GM19239 (cell line): ENCODE measurements at regions not wholly inside any gene's neighbourhood (a gene's known extent, or its start where the extent isn't known, plus 50 kb on each side); places are given as distances from the start of the nearest gene placed in this dataset.

Experiments
- DNase-seq: peaks from one replicate; pipeline ENCODE4 v3.0.0; 2011; ENCODE audit warnings: low spot score; ENCODE audit not compliant: insufficient read length
- FAIRE-seq: peaks from 2 replicates; lab custom pipeline; 2011; peaks lifted over from hg19 to GRCh38; lab: Jason Lieb, UNC

DNA sequence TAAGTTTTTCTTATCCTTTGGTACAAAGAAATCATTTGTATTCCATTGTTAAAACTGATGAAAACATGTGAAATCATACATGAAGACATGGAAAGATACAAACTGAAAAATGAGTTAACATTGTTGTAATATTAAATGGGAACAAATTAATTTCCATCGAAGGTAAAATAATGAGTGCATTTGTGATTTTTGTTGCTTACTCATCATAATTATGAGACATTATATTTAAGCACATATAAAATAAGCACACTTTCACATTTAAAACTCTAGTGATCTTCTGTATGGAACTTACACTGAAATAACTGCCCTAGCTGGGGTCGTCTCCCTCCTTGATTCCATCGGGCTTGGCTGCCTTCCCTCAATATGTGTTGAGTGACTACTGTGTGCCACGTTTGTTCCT is 204.2 kb upstream of the PRPS1L1 start:
- DNase-seq (no peak), FAIRE-seq (no peak)

- DNase-seq (no peak), FAIRE-seq (no peak)
These were observed 206.9 kb upstream of the PRPS1L1 start for GRCh38 chr7:18234519-18234918.

- no peak for FAIRE-seq
- DNase-seq = no peak
These were observed 208.2 kb upstream of the PRPS1L1 start for GRCh38 chr7:18235819-18236218.

DNA sequence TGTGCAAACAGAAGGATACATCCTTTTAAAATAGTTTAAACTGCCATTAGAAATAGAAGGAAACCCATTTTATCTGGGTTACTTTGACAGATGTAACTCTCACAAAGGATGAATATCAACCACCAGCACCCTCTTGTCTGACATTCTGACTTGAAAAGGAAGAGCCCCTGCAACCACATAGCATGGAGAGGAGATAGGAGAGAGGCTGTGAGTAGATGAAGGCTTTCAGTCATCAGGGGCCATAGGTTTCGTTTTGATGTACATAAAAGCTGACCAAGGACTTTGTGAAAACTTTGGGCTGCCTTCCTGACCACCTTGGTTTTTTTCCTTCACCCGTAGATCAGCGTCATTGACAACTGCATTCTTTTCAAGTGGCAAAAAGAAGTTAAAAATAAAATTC is 211.6 kb upstream of the PRPS1L1 start:
- FAIRE-seq (no peak), DNase-seq (no peak)

GRCh38 chr7:18241543-18242231 is 214.0 kb upstream of the PRPS1L1 start:
- DNase-seq = no peak

DNA sequence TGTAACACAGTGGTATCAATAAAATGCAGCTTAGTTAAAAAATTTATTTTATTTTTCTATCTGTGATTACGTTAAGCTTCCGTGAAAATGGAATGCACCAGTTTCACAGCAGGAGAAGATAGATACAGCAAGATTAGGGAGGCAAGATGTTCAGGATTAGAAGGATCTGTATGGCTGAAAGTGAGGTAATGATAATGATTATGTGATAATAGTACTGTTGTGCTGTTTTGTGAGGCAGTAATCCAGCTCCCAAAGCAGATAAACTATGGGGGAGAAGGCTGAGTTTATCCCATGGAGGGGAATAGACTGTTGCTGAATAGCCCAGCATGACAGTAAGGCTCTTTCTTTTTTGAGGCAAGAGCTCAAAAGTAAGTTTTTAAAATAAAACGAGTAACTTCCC is 216.1 kb upstream of the PRPS1L1 start:
- DNase-seq (no peak), FAIRE-seq (no peak)

More at GRCh38 chr7:18241543-18242231, 214.0 kb upstream of the PRPS1L1 start:
- no peak for FAIRE-seq

- FAIRE-seq = no peak
- DNase-seq = no peak
These were observed 222.5 kb upstream of the PRPS1L1 start for GRCh38 chr7:18250133-18250532.

- FAIRE-seq (no peak), DNase-seq (no peak)
These were observed 230.1 kb upstream of the PRPS1L1 start for GRCh38 chr7:18257711-18258110.

DNA sequence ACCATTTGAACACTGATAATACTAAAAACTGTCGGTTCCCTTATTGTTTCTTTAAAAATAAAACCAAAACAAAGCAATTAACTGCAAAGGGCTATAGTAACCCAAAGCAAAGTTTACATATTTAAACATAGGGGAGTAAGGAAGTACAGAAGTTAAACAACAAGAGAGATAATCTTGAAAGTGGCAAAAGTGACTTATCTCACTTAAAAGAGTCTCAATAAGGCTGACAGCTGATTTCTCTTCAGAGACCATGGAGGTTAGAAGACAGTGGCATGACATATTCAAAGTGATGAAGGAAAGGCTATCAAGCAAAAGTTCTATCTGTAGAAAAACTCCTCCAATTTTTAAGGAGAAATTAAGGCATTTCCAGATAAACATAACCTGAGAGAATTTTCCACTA is 233.5 kb upstream of the HDAC9 start:
- DNase-seq (no peak), FAIRE-seq (no peak)

- DNase-seq = no peak
- no peak for FAIRE-seq
These were observed 229.8 kb upstream of the HDAC9 start for GRCh38 chr7:18265611-18266281.

GRCh38 chr7:18268571-18268970 is 227.0 kb upstream of the HDAC9 start:
- FAIRE-seq = no peak
- no peak for DNase-seq

GRCh38 chr7:18276380-18276779 is 219.2 kb upstream of the HDAC9 start:
- FAIRE-seq = no peak
- DNase-seq = no peak

DNA sequence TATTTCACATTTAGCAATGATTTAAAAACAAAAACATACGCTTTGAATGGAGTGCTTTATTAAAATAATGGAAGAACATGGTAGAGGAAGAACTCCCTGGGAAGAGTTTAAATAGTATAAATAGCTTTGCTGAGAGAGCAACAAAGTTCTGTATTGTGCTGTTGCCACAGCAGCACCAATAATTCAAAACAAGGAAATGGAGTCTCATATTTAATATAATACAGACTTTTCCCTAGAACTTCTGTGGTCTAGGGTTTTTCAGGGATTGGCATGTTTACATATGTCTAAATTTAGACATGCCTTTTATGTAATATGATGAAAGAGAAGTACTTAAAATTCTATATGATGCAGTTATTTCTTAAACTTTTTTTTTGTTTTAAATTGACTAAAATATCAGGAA is 217.2 kb upstream of the HDAC9 start:
- FAIRE-seq (no peak), DNase-seq (no peak)

DNA sequence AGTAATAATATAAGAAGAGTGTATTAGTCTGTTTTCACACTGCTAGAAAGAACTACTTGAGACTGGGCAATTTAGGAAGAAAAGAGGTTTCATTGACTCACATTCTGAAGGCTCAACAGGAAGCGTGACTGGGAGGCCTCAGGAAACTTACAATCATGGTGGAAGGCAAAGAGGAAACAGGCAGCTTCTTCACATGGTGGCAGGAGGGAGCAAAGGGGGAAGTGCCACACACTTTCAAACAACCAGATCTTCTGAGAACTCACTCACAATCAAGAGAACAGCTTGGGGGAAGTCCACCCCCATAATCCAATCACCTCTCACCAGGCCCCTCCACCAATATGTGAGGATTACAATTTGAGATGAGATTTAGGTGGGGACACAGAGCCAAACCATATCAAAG is 212.5 kb upstream of the HDAC9 start:
- no peak for FAIRE-seq
- no peak for DNase-seq

GRCh38 chr7:18287482-18287881 is 208.1 kb upstream of the HDAC9 start:
- DNase-seq (no peak), FAIRE-seq (no peak)

- DNase-seq = no peak
- peak; percentile 66 for FAIRE-seq
These were observed 207.1 kb upstream of the HDAC9 start for GRCh38 chr7:18288322-18289037.

DNA sequence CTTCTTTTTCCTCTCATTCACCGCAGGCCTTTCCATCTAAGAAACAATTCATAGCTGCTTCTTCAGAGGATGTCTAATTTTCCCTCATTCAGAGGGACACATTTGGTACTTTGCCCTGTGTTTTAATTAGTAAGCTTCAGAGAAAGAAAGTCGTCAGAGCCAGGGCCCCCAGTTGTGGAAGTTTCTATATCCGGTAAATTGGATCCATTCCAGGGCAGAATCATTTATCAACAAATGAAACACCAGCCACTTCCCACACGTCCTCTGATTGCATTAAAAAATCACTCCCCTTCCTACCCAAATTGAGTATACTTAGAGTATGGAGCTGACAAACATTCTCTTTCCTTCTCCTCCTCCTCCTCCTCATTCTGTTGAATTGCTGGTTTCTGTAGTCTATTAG is 205.8 kb upstream of the HDAC9 start:
- DNase-seq = no peak
- peak; percentile 4 for FAIRE-seq

GRCh38 chr7:18290223-18290622 is 205.3 kb upstream of the HDAC9 start:
- FAIRE-seq (peak; percentile 90), DNase-seq (peak; percentile 1)

DNA sequence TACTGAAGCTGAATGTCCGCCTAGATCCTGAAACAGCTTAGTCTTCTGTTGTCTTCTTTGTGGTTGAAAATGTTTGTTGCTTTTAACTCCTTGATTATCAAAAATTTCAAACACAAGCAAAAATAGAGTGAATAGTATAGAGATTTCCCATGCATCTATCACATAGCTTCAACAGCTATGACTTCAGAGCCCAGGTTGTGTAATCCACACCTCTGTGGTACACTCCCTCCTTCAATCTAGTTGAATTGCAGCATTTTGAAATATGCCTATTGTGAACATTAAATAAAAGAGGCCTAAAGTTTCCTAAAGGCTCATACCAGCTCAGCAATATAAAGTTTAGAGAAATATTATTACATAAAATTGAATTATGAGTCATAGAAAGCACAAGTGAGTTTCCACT is 204.7 kb upstream of the HDAC9 start:
- FAIRE-seq = no peak
- no peak for DNase-seq

GRCh38 chr7:18292584-18292983 is 203.0 kb upstream of the HDAC9 start:
- peak; percentile 79 for FAIRE-seq
- no peak for DNase-seq

GRCh38 chr7:18293759-18294158 is 201.8 kb upstream of the HDAC9 start:
- FAIRE-seq (no peak), DNase-seq (no peak)
